22Rv1 (cell line): ENCODE measurements at regions not wholly inside any gene's neighbourhood (a gene's known extent, or its start where the extent isn't known, plus 50 kb on each side); places are given as distances from the start of the nearest gene placed in this dataset.

Experiments
- CTCF ChIP-seq: fragments of 450-650 bp; IDR thresholded peaks from 2 replicates; pipeline ENCODE4 v1.5.1; 2017; ENCODE audit warnings: mild to moderate bottlenecking
- ZFX ChIP-seq: fragments of 450-650 bp; IDR thresholded peaks from 2 replicates; pipeline ENCODE4 v1.6.1; 2017; ENCODE audit warnings: antibody characterized with exemption, borderline replicate concordance

GRCh38 chr20:39822667-39823066 is 860.5 kb downstream of the DHX35 start:
- TF ChIP-seq ZFX: no peak
- TF ChIP-seq CTCF: no peak
